ENCODE measurements at regions not wholly inside any gene's neighbourhood (a gene's known extent, or its start where the extent isn't known, plus 50 kb on each side); places are given as distances from the start of the nearest gene placed in this dataset.

- Histone ChIP-seq H3K18ac (ENCODE audit: low read length) (no peak overlapping the region), H3K9me3 (replicated peaks in 1 of 2; ENCODE audit: control insufficient read depth in 2 of 2, insufficient read depth in 1 of 2, low read depth in 1 of 2, low read length in 2 of 2) (no peaks in the 10 kb centered on the region), H3K4me1 (ENCODE audit: control insufficient read depth in 2 of 2, insufficient read depth in 1 of 2, low read depth in 1 of 2, low read length in 2 of 2) (no peaks in the 10 kb centered on the region), H3K4me3 (ENCODE audit: low read length in 2 of 2) (no peak overlapping the region), H3K9ac (ENCODE audit: low read depth, low read length, poor library complexity) (no peak overlapping the region), H4K91ac (ENCODE audit: low read depth, low read length, poor library complexity) (no peak overlapping the region), H4K8ac (ENCODE audit: low read depth, low read length) (no peak overlapping the region), H2BK5ac (ENCODE audit: low read length) (no peak overlapping the region), H3K36me3 (replicated peaks in 1 of 2; ENCODE audit: control insufficient read depth in 2 of 2, insufficient read depth in 2 of 2, low read length in 2 of 2) (no peaks in the 10 kb centered on the region), H2AFZ (ENCODE audit: low read length) (no peak overlapping the region), H3K14ac (ENCODE audit: low read length) (no peak overlapping the region), H3K4ac (ENCODE audit: low read length) (no peak overlapping the region), H3K27me3 (ENCODE audit: control insufficient read depth in 3 of 3, insufficient read depth in 3 of 3, low read depth in 1 of 3, low read length in 3 of 3) (no peaks in the 10 kb centered on the region), H2BK12ac (ENCODE audit: low read length) (no peak overlapping the region), H3K27ac (replicated peaks; ENCODE audit: low read length) (no peak overlapping the region), H3K23ac (ENCODE audit: low read depth, low read length, poor library complexity) (no peak overlapping the region), H3K4me2 (ENCODE audit: insufficient read depth, low read length, poor library complexity, severe bottlenecking) (no peak overlapping the region), H2BK120ac (ENCODE audit: low read depth, low read length) (no peak overlapping the region), H2BK15ac (ENCODE audit: low read length) (no peak overlapping the region), H2AK5ac (ENCODE audit: low read depth, low read length) (no peak overlapping the region), H3K79me1 (ENCODE audit: low read depth, low read length) (no peaks in the 10 kb centered on the region)
- no CpG with 5 or more reads among the region's 2 CpGs for WGBS, 2 donors (ENCODE audit: extremely low coverage in 2 of 2, insufficient read length in 2 of 2, insufficient replicate concordance in 1 of 2)
- DNase-seq (ENCODE audit: low spot score): no peak
Observed at GRCh38 chr15:53108319-53108718, 318.2 kb upstream of the ONECUT1 start.

GRCh38 chr15:53107855-53108254 lies 317.7 kb upstream of the ONECUT1 start:
- no peak overlapping the region for H4K91ac ChIP-seq (ENCODE audit: low read depth, low read length, poor library complexity)

GRCh38 chr15:53106505-53107286 lies 316.6 kb upstream of the ONECUT1 start:
- no peak overlapping the region for H3K27ac ChIP-seq (replicated peaks; ENCODE audit: low read length)
- no peak overlapping the region for H2AFZ ChIP-seq (ENCODE audit: low read length)
- no peak overlapping the region for H2BK15ac ChIP-seq (ENCODE audit: low read length)
- no peak overlapping the region for H3K23ac ChIP-seq (ENCODE audit: low read depth, low read length, poor library complexity)
- H4K8ac ChIP-seq (ENCODE audit: low read depth, low read length): no peak overlapping the region
- no peaks in the 10 kb centered on the region for H3K79me1 ChIP-seq (ENCODE audit: low read depth, low read length)
- H3K18ac ChIP-seq (ENCODE audit: low read length): no peak overlapping the region
- no peaks in the 10 kb centered on the region for H3K27me3 ChIP-seq (ENCODE audit: control insufficient read depth in 3 of 3, insufficient read depth in 3 of 3, low read depth in 1 of 3, low read length in 3 of 3)
- no peaks in the 10 kb centered on the region for H3K9me3 ChIP-seq (replicated peaks in 1 of 2; ENCODE audit: control insufficient read depth in 2 of 2, insufficient read depth in 1 of 2, low read depth in 1 of 2, low read length in 2 of 2)
- no peak overlapping the region for H2BK12ac ChIP-seq (ENCODE audit: low read length)
- no CpG with 5 or more reads among the region's 7 CpGs for WGBS, 2 donors (ENCODE audit: extremely low coverage in 2 of 2, insufficient read length in 2 of 2, insufficient replicate concordance in 1 of 2)
- no peak overlapping the region for H3K9ac ChIP-seq (ENCODE audit: low read depth, low read length, poor library complexity)
- no peak for DNase-seq (ENCODE audit: low spot score)
- no peak overlapping the region for H3K4ac ChIP-seq (ENCODE audit: low read length)
- no peaks in the 10 kb centered on the region for H3K36me3 ChIP-seq (replicated peaks in 1 of 2; ENCODE audit: control insufficient read depth in 2 of 2, insufficient read depth in 2 of 2, low read length in 2 of 2)
- no peak overlapping the region for H2AK5ac ChIP-seq (ENCODE audit: low read depth, low read length)
- no peak overlapping the region for H3K4me3 ChIP-seq (ENCODE audit: low read length in 2 of 2)
- H2BK120ac ChIP-seq (ENCODE audit: low read depth, low read length): no peak overlapping the region
- H4K91ac ChIP-seq (ENCODE audit: low read depth, low read length, poor library complexity): no peak overlapping the region
- no peak overlapping the region for H2BK5ac ChIP-seq (ENCODE audit: low read length)
- no peak overlapping the region for H3K14ac ChIP-seq (ENCODE audit: low read length)
- H3K4me1 ChIP-seq (ENCODE audit: control insufficient read depth in 2 of 2, insufficient read depth in 1 of 2, low read depth in 1 of 2, low read length in 2 of 2): no peaks in the 10 kb centered on the region
- no peak overlapping the region for H3K4me2 ChIP-seq (ENCODE audit: insufficient read depth, low read length, poor library complexity, severe bottlenecking)

More at GRCh38 chr15:53107855-53108254, 317.7 kb upstream of the ONECUT1 start:
- no peak overlapping the region for H2BK12ac ChIP-seq (ENCODE audit: low read length)
- H3K14ac ChIP-seq (ENCODE audit: low read length): no peak overlapping the region
- no peak overlapping the region for H3K9ac ChIP-seq (ENCODE audit: low read depth, low read length, poor library complexity)
- no peaks in the 10 kb centered on the region for H3K9me3 ChIP-seq (replicated peaks in 1 of 2; ENCODE audit: control insufficient read depth in 2 of 2, insufficient read depth in 1 of 2, low read depth in 1 of 2, low read length in 2 of 2)
- H3K27ac ChIP-seq (replicated peaks; ENCODE audit: low read length): no peak overlapping the region
- H2BK15ac ChIP-seq (ENCODE audit: low read length): no peak overlapping the region
- no peak overlapping the region for H2BK120ac ChIP-seq (ENCODE audit: low read depth, low read length)
- no peaks in the 10 kb centered on the region for H3K36me3 ChIP-seq (replicated peaks in 1 of 2; ENCODE audit: control insufficient read depth in 2 of 2, insufficient read depth in 2 of 2, low read length in 2 of 2)
- H3K27me3 ChIP-seq (ENCODE audit: control insufficient read depth in 3 of 3, insufficient read depth in 3 of 3, low read depth in 1 of 3, low read length in 3 of 3): no peaks in the 10 kb centered on the region
- no peak overlapping the region for H4K8ac ChIP-seq (ENCODE audit: low read depth, low read length)
- H3K18ac ChIP-seq (ENCODE audit: low read length): no peak overlapping the region
- no peak overlapping the region for H2AK5ac ChIP-seq (ENCODE audit: low read depth, low read length)
- no peak overlapping the region for H2AFZ ChIP-seq (ENCODE audit: low read length)
- no peak overlapping the region for H3K4ac ChIP-seq (ENCODE audit: low read length)
- no peak overlapping the region for H3K23ac ChIP-seq (ENCODE audit: low read depth, low read length, poor library complexity)
- no peak overlapping the region for H3K4me2 ChIP-seq (ENCODE audit: insufficient read depth, low read length, poor library complexity, severe bottlenecking)
- no peaks in the 10 kb centered on the region for H3K4me1 ChIP-seq (ENCODE audit: control insufficient read depth in 2 of 2, insufficient read depth in 1 of 2, low read depth in 1 of 2, low read length in 2 of 2)
- no peak for DNase-seq (ENCODE audit: low spot score)
- no CpG with 5 or more reads among the region's 3 CpGs for WGBS, 2 donors (ENCODE audit: extremely low coverage in 2 of 2, insufficient read length in 2 of 2, insufficient replicate concordance in 1 of 2)
- no peaks in the 10 kb centered on the region for H3K79me1 ChIP-seq (ENCODE audit: low read depth, low read length)
- no peak overlapping the region for H3K4me3 ChIP-seq (ENCODE audit: low read length in 2 of 2)
- no peak overlapping the region for H2BK5ac ChIP-seq (ENCODE audit: low read length)

- Histone ChIP-seq H3K36me3 (replicated peaks in 1 of 2; ENCODE audit: control insufficient read depth in 2 of 2, insufficient read depth in 2 of 2, low read length in 2 of 2) (no peaks in the 10 kb centered on the region), H3K14ac (ENCODE audit: low read length) (no peak overlapping the region), H3K4ac (ENCODE audit: low read length) (no peak overlapping the region), H2AFZ (ENCODE audit: low read length) (no peak overlapping the region), H2BK12ac (ENCODE audit: low read length) (no peak overlapping the region), H2BK15ac (ENCODE audit: low read length) (no peak overlapping the region), H4K91ac (ENCODE audit: low read depth, low read length, poor library complexity) (no peak overlapping the region), H3K27ac (replicated peaks; ENCODE audit: low read length) (no peak overlapping the region), H4K8ac (ENCODE audit: low read depth, low read length) (no peak overlapping the region), H2BK5ac (ENCODE audit: low read length) (no peak overlapping the region), H3K79me1 (ENCODE audit: low read depth, low read length) (no peaks in the 10 kb centered on the region), H3K18ac (ENCODE audit: low read length) (no peak overlapping the region), H3K9me3 (replicated peaks in 1 of 2; ENCODE audit: control insufficient read depth in 2 of 2, insufficient read depth in 1 of 2, low read depth in 1 of 2, low read length in 2 of 2) (no peaks in the 10 kb centered on the region), H3K27me3 (ENCODE audit: control insufficient read depth in 3 of 3, insufficient read depth in 3 of 3, low read depth in 1 of 3, low read length in 3 of 3) (no peaks in the 10 kb centered on the region), H3K4me2 (ENCODE audit: insufficient read depth, low read length, poor library complexity, severe bottlenecking) (no peak overlapping the region), H3K9ac (ENCODE audit: low read depth, low read length, poor library complexity) (no peak overlapping the region), H3K4me1 (ENCODE audit: control insufficient read depth in 2 of 2, insufficient read depth in 1 of 2, low read depth in 1 of 2, low read length in 2 of 2) (no peaks in the 10 kb centered on the region), H2BK120ac (ENCODE audit: low read depth, low read length) (no peak overlapping the region), H3K4me3 (ENCODE audit: low read length in 2 of 2) (no peak overlapping the region), H2AK5ac (ENCODE audit: low read depth, low read length) (no peak overlapping the region), H3K23ac (ENCODE audit: low read depth, low read length, poor library complexity) (no peak overlapping the region)
- no CpG with 5 or more reads among the region's 2 CpGs for WGBS, 2 donors (ENCODE audit: extremely low coverage in 2 of 2, insufficient read length in 2 of 2, insufficient replicate concordance in 1 of 2)
- DNase-seq (ENCODE audit: low spot score): no peak
Observed at GRCh38 chr15:53102483-53102882, 312.3 kb upstream of the ONECUT1 start.
